PC-9 (cell line): ENCODE measurements at regions not wholly inside any gene's neighbourhood (a gene's known extent, or its start where the extent isn't known, plus 50 kb on each side); places are given as distances from the start of the nearest gene placed in this dataset.

Experiments
- BruUV-seq: library from RNA; stranded (reverse); fragments of 400-500 nt; replicated peaks from 2 replicates; lab custom pipeline; 2021; lab: Mats Ljungman, UMichigan
- CTCF ChIA-PET: fragments of 300-600 bp; sonication (Branson Sonifier 250); formaldehyde crosslinking; loops from one replicate; lab custom pipeline; 2022; ENCODE audit warnings: antibody characterized with exemption; lab: Charles Lee
- POLR2A ChIA-PET: fragments of 300-600 bp; sonication (Branson Sonifier 250); formaldehyde crosslinking; loops from one replicate; lab custom pipeline; 2022; ENCODE audit warnings: antibody characterized with exemption; ENCODE audit not compliant: unreplicated experiment; lab: Charles Lee
- DNase-seq, 2 experiments: peaks; one replicate each; pipeline versions ENCODE4 v3.0.0 to v3.0.0-alpha.2; 2015 to 2022; ENCODE audit warnings: mixed read lengths in 1 of 2
- H2AFZ ChIP-seq: fragments of 200-600 bp; sonication (generic); 2 replicates; pipeline ENCODE4 v1.8.1; 2017; ENCODE audit warnings: antibody characterized with exemption
- H3F3A ChIP-seq: fragments of 200-600 bp; sonication (generic); 2 replicates; pipeline ENCODE4 v1.8.1; 2017; ENCODE audit warnings: antibody characterized with exemption, mild to moderate bottlenecking, low read depth; ENCODE audit not compliant: insufficient read depth
- H3K27ac ChIP-seq: fragments of 200-600 bp; sonication (generic); 2 replicates; pipeline ENCODE4 v1.6.1; 2016; ENCODE audit warnings: mixed run types
- H3K27me3 ChIP-seq: fragments of 200-600 bp; sonication (generic); 2 replicates; pipeline ENCODE4 v1.6.1; 2016; ENCODE audit warnings: low read depth, mixed run types; ENCODE audit not compliant: insufficient read depth
- H3K36me3 ChIP-seq: fragments of 200-600 bp; sonication (generic); 2 replicates; pipeline ENCODE4 v1.6.1; 2016; ENCODE audit warnings: low read depth, mixed run types
- H3K4me1 ChIP-seq: fragments of 200-600 bp; sonication (generic); replicated peaks from 2 replicates; pipeline ENCODE4 v1.6.1; 2016; ENCODE audit warnings: mixed run types; ENCODE audit not compliant: insufficient read depth
- H3K4me2 ChIP-seq: fragments of 200-600 bp; sonication (generic); 2 replicates; pipeline ENCODE4 v1.6.1; 2017; ENCODE audit warnings: mixed run types
- H3K4me3 ChIP-seq: fragments of 200-600 bp; sonication (generic); 2 replicates; pipeline ENCODE4 v1.6.1; 2016; ENCODE audit warnings: mixed run types
- H3K79me2 ChIP-seq: fragments of 200-600 bp; sonication (generic); 2 replicates; pipeline ENCODE4 v1.6.1; 2017; ENCODE audit warnings: low read depth, mixed run types
- H3K9me2 ChIP-seq: fragments of 200-600 bp; sonication (generic); 2 replicates; pipeline ENCODE4 v1.8.1; 2017; ENCODE audit warnings: mild to moderate bottlenecking; ENCODE audit not compliant: insufficient read depth
- H3K9me3 ChIP-seq: fragments of 200-600 bp; sonication (generic); 2 replicates; pipeline ENCODE4 v1.8.1; 2016; ENCODE audit warnings: low read depth; ENCODE audit not compliant: insufficient read depth
- H4K20me1 ChIP-seq: fragments of 200-600 bp; sonication (generic); 2 replicates; pipeline ENCODE4 v1.8.1; 2017; ENCODE audit not compliant: insufficient read depth
- EZH2 ChIP-seq: fragments of 200-600 bp; sonication (generic); IDR thresholded peaks from 2 replicates; pipeline ENCODE4 v1.8.0; 2017; ENCODE audit warnings: antibody characterized with exemption, low read depth
- intact Hi-C: fragments of 100-400 bp; cut with micrococcal nuclease; formaldehyde crosslinking; loops from one replicate; pipeline ENCODE4 v1.10.0; 2022; ENCODE audit not compliant: unreplicated experiment
- TF ChIP-seq, protein P1 (sequence below): fragments of 200-600 bp; sonication (generic); conservative IDR thresholded peaks from 2 replicates; pipeline ENCODE4 v1.6.1; 2017; ENCODE audit warnings: mixed run types, antibody characterized with exemption, mild to moderate bottlenecking, moderate library complexity

- Histone ChIP-seq H2AFZ (no peak overlapping the region), H3K4me2 (no peak overlapping the region), H3K27ac (no peak overlapping the region), H3K9me2 (no peaks in the 10 kb centered on the region), H3K4me3 (no peak overlapping the region), H3K36me3 (no peaks in the 10 kb centered on the region), H3K27me3 (no peaks in the 10 kb centered on the region), H3K4me1 (no peaks in the 10 kb centered on the region), H4K20me1 (no peaks in the 10 kb centered on the region), H3F3A (peaks cover 3% of the 10 kb centered on the region; the same call in 1 of the 2 replicates), H3K79me2 (no peaks in the 10 kb centered on the region), H3K9me3 (peaks cover 15% of the 10 kb centered on the region)
- no peak for DNase-seq
- TF ChIP-seq EZH2, result no peak
- intact Hi-C loops, result no loop called here
- ChIA-PET CTCF (no interaction called here), POLR2A (no interaction called here)
- BruUV-seq, result no TSS peak
These were observed 236.6 kb downstream of the ANAPC1 start for GRCh38 chr2:111647359-111647758.

GRCh38 chr2:111652038-111652437 is 232.0 kb downstream of the ANAPC1 start:
- intact Hi-C loops, result loop anchor here (10.0 kb wide), 1 partner anchor 157 kb away; no protein-coding TSS in a partner anchor
- Histone ChIP-seq H3K9me2 (no peaks in the 10 kb centered on the region), H3F3A (peaks cover 7% of the 10 kb centered on the region; the same call in 1 of the 2 replicates), H2AFZ (no peak overlapping the region), H3K4me3 (no peak overlapping the region), H3K9me3 (peaks cover 7% of the 10 kb centered on the region), H4K20me1 (no peaks in the 10 kb centered on the region), H3K27me3 (no peaks in the 10 kb centered on the region), H3K4me1 (no peaks in the 10 kb centered on the region), H3K79me2 (no peaks in the 10 kb centered on the region), H3K4me2 (no peak overlapping the region), H3K36me3 (no peaks in the 10 kb centered on the region), H3K27ac (no peak overlapping the region)
- BruUV-seq, result no TSS peak
- ChIA-PET CTCF (no interaction called here), POLR2A (no interaction called here)
- TF ChIP-seq EZH2, result no peak
- TF ChIP-seq, protein P1, sequence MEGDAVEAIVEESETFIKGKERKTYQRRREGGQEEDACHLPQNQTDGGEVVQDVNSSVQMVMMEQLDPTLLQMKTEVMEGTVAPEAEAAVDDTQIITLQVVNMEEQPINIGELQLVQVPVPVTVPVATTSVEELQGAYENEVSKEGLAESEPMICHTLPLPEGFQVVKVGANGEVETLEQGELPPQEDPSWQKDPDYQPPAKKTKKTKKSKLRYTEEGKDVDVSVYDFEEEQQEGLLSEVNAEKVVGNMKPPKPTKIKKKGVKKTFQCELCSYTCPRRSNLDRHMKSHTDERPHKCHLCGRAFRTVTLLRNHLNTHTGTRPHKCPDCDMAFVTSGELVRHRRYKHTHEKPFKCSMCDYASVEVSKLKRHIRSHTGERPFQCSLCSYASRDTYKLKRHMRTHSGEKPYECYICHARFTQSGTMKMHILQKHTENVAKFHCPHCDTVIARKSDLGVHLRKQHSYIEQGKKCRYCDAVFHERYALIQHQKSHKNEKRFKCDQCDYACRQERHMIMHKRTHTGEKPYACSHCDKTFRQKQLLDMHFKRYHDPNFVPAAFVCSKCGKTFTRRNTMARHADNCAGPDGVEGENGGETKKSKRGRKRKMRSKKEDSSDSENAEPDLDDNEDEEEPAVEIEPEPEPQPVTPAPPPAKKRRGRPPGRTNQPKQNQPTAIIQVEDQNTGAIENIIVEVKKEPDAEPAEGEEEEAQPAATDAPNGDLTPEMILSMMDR, result no peak
- DNase-seq, result no peak

GRCh38 chr2:111652681-111653080 is 231.3 kb downstream of the ANAPC1 start:
- Histone ChIP-seq H3K9me2 (no peaks in the 10 kb centered on the region), H2AFZ (no peak overlapping the region), H3K4me3 (no peak overlapping the region), H3K36me3 (no peaks in the 10 kb centered on the region), H3K9me3 (peaks cover under 1% of the 10 kb centered on the region; the same call in 1 of the 2 replicates), H3F3A (peaks cover 8% of the 10 kb centered on the region; the same call in 1 of the 2 replicates), H4K20me1 (no peaks in the 10 kb centered on the region), H3K4me2 (no peak overlapping the region), H3K27me3 (no peaks in the 10 kb centered on the region), H3K27ac (no peak overlapping the region), H3K79me2 (no peaks in the 10 kb centered on the region), H3K4me1 (no peaks in the 10 kb centered on the region)
- intact Hi-C loops, result loop anchor here (10.0 kb wide), 1 partner anchor 158 kb away; no protein-coding TSS in a partner anchor
- TF ChIP-seq EZH2, result no peak
- TF ChIP-seq, protein P1, result no peak
- BruUV-seq, result no TSS peak
- POLR2A ChIA-PET, result no interaction called here
- CTCF ChIA-PET, result no interaction called here
- no peak for DNase-seq
